Fibroblast of villous mesenchyme (primary cell): ENCODE measurements at regions not wholly inside any gene's neighbourhood (a gene's known extent, or its start where the extent isn't known, plus 50 kb on each side); places are given as distances from the start of the nearest gene placed in this dataset.
A peak's percentile ranks its signal among the peaks of the same experiment; 100 is the strongest.

Experiments used
- DNase-seq: peaks from one replicate; pipeline ENCODE4 v3.0.0-alpha.2; 2010; ENCODE audit warnings: low read depth
- H3K4me3 ChIP-seq: 2 replicates; pipeline ENCODE4 v1.5.1; 2011; ENCODE audit warnings: low read depth, mild to moderate bottlenecking, low read length
- CTCF ChIP-seq: IDR thresholded peaks from 2 replicates; pipeline ENCODE4 v1.5.1; 2012; ENCODE audit warnings: low read depth, mild to moderate bottlenecking, low read length; ENCODE audit not compliant: insufficient read depth

GRCh38 chr10:36606234-36606839 lies 519.1 kb upstream of the ANKRD30A start:
- H3K4me3 ChIP-seq: no peak overlapping the region
- no peak for DNase-seq
- TF ChIP-seq CTCF: no peak

- no peak for TF ChIP-seq CTCF
- no peak for DNase-seq
- no peak overlapping the region for H3K4me3 ChIP-seq
Observed at GRCh38 chr10:36604316-36604715, 521.1 kb upstream of the ANKRD30A start.

- H3K4me3 ChIP-seq: no peak overlapping the region
- TF ChIP-seq CTCF: no peak
- no peak for DNase-seq
Observed at GRCh38 chr10:36603688-36604087, 521.7 kb upstream of the ANKRD30A start.

- peak; percentile 50 for DNase-seq
- no peak overlapping the region for H3K4me3 ChIP-seq
- TF ChIP-seq CTCF: no peak
Observed at GRCh38 chr10:36602374-36602773, 523.0 kb upstream of the ANKRD30A start.

GRCh38 chr10:36597756-36598320 lies 527.6 kb upstream of the ANKRD30A start:
- H3K4me3 ChIP-seq: no peak overlapping the region
- no peak for TF ChIP-seq CTCF
- DNase-seq: no peak

- no peak overlapping the region for H3K4me3 ChIP-seq
- no peak for TF ChIP-seq CTCF
- DNase-seq: no peak
Observed at GRCh38 chr10:36592964-36593363, 532.4 kb upstream of the ANKRD30A start.

- no peak for TF ChIP-seq CTCF
- no peak for DNase-seq
- H3K4me3 ChIP-seq: no peak overlapping the region
Observed at GRCh38 chr10:36591436-36591835, 534.0 kb upstream of the ANKRD30A start.
